GM21737 (cell line): ENCODE measurements at regions not wholly inside any gene's neighbourhood (a gene's known extent, or its start where the extent isn't known, plus 50 kb on each side); places are given as distances from the start of the nearest gene placed in this dataset.

Experiments
- ATAC-seq: cut with Tn5 transposase; IDR thresholded peaks from one replicate; pipeline ENCODE4 v1.9.1; 2021; ENCODE audit warnings: mild to moderate bottlenecking, moderate library complexity; ENCODE audit not compliant: unreplicated experiment

GRCh38 chr3:31004025-31004678, 109.7 kb upstream of the GADL1 start:
- ATAC-seq, result no peak

- no peak for ATAC-seq
These were observed 114.5 kb upstream of the GADL1 start for GRCh38 chr3:31008994-31009393.

GRCh38 chr3:31009881-31010280, 115.4 kb upstream of the GADL1 start:
- no peak for ATAC-seq

- no peak for ATAC-seq
These were observed 116.0 kb upstream of the GADL1 start for GRCh38 chr3:31010491-31010890.

GRCh38 chr3:31011380-31011779, 116.9 kb upstream of the GADL1 start:
- no peak for ATAC-seq

- no peak for ATAC-seq
These were observed 118.6 kb upstream of the GADL1 start for GRCh38 chr3:31013090-31013489.

GRCh38 chr3:31013843-31014242, 119.4 kb upstream of the GADL1 start:
- ATAC-seq, result no peak

GRCh38 chr3:31014317-31015040, 120.0 kb upstream of the GADL1 start:
- ATAC-seq, result no peak

- no peak for ATAC-seq
These were observed 121.7 kb upstream of the GADL1 start for GRCh38 chr3:31016196-31016595.

- no peak for ATAC-seq
These were observed 128.3 kb upstream of the GADL1 start for GRCh38 chr3:31022716-31023115.

GRCh38 chr3:31025541-31025940, 131.1 kb upstream of the GADL1 start:
- ATAC-seq, result no peak

GRCh38 chr3:31027191-31027761, 132.8 kb upstream of the GADL1 start:
- no peak for ATAC-seq

GRCh38 chr3:31027914-31028313, 133.5 kb upstream of the GADL1 start:
- ATAC-seq, result no peak

GRCh38 chr3:31028766-31029165, 134.3 kb upstream of the GADL1 start:
- ATAC-seq, result no peak

- no peak for ATAC-seq
These were observed 135.2 kb upstream of the GADL1 start for GRCh38 chr3:31029706-31030105.

GRCh38 chr3:31035681-31036080, 141.2 kb upstream of the GADL1 start:
- ATAC-seq, result no peak

- ATAC-seq, result no peak
These were observed 143.8 kb upstream of the GADL1 start for GRCh38 chr3:31038086-31038739.

- ATAC-seq, result no peak
These were observed 144.7 kb upstream of the GADL1 start for GRCh38 chr3:31039145-31039544.

- ATAC-seq, result no peak
These were observed 146.9 kb upstream of the GADL1 start for GRCh38 chr3:31041161-31041978.

- ATAC-seq, result no peak
These were observed 148.8 kb upstream of the GADL1 start for GRCh38 chr3:31043184-31043819.
